Transverse colon (tissue), 4 donors: ENCODE measurements at regions not wholly inside any gene's neighbourhood (a gene's known extent, or its start where the extent isn't known, plus 50 kb on each side); places are given as distances from the start of the nearest gene placed in this dataset.
"Not testable (repeated sequence)": the region's sequence is repeated elsewhere in the genome, so short reads cannot be mapped to it uniquely, and the experiment has no call there.

Source experiments
- DNase-seq: peaks from one replicate; pipeline ENCODE4 v3.0.0-alpha.2; 2019
- H3K27ac ChIP-seq, 4 donors: fragments of 200-600 bp; sonication (generic); 2 replicates each; pipeline ENCODE4 v1.5.1; 2016 to 2018; ENCODE audit warnings: inconsistent platforms in 4 of 4
- H3K27me3 ChIP-seq: fragments of 200-600 bp; sonication (generic); 2 replicates; pipeline ENCODE4 v1.5.1; 2017; ENCODE audit warnings: inconsistent platforms
- H3K36me3 ChIP-seq, 4 donors: fragments of 200-600 bp; sonication (generic); 2 replicates each; pipeline ENCODE4 v1.5.1; 2017 to 2019; ENCODE audit warnings: inconsistent platforms in 4 of 4
- H3K4me1 ChIP-seq, 4 donors: fragments of 200-600 bp; sonication (generic); 2 replicates each; pipeline ENCODE4 v1.5.1; 2017 to 2020; ENCODE audit warnings: inconsistent platforms in 4 of 4
- H3K4me3 ChIP-seq, 4 donors: fragments of 200-600 bp; sonication (generic); 1 replicate in 1 of 4; 2 replicates in 3 of 4; pipeline versions ENCODE4 v1.5.1 to v1.6.1; 2017 to 2019; ENCODE audit warnings: inconsistent platforms in 4 of 4
- H3K9me3 ChIP-seq, 2 donors: fragments of 200-600 bp; sonication (generic); 2 replicates each; pipeline ENCODE4 v1.5.1; 2017 to 2019; ENCODE audit warnings: inconsistent platforms in 2 of 2
- CTCF ChIP-seq, 5 experiments: fragments of 200-600 bp in 3 of 5; fragments of 450-650 bp in 2 of 5; sonication (generic) in 3 of 5; IDR thresholded peaks; 1 replicate in 2 of 5; 2 replicates in 3 of 5; pipeline ENCODE4 v1.5.1; 2016 to 2017; ENCODE audit warnings: antibody characterized with exemption in 5 of 5, inconsistent platforms in 3 of 5, mild to moderate bottlenecking in 2 of 5, moderate library complexity in 1 of 5
- EP300 ChIP-seq: sonication (generic); formaldehyde crosslinking; IDR thresholded peaks from one replicate; pipeline ENCODE4 v1.6.1; 2017; ENCODE audit warnings: antibody characterized with exemption, low read depth
- POLR2A ChIP-seq: fragments of 450-650 bp; IDR thresholded peaks from one replicate; pipeline ENCODE4 v1.6.1; 2016; ENCODE audit warnings: antibody characterized with exemption, mild to moderate bottlenecking, moderate library complexity
- POLR2AphosphoS5 ChIP-seq, 3 donors: sonication (generic); formaldehyde crosslinking; IDR thresholded peaks; one replicate each; pipeline ENCODE4 v1.6.1; 2016; ENCODE audit warnings: antibody characterized with exemption in 3 of 3
- WGBS, 2 donors: methylation state at CpG; one replicate each; pipeline ENCODE4 v1.1.5; 2018; ENCODE audit warnings: low coverage in 1 of 2; 5-methylcytosine and 5-hydroxymethylcytosine counted together
- in situ Hi-C, 4 donors: fragments of 200-750 bp; cut with MboI; loops; one replicate each; pipeline versions ENCODE4 v1.15.0 to v1.15.1; 2017; ENCODE audit warnings: low sequenced_read_pairs in 3 of 4, low pct_ligation_motif_present in 1 of 4, low pct_unique_long_range_greater_than_20kb in 1 of 4
- intact Hi-C: fragments of 100-400 bp; cut with DNase I; formaldehyde crosslinking; loops from one replicate; pipeline ENCODE4 v1.15.1; 2023; ENCODE audit warnings: low total_unique reads

GRCh38 chr5:154540600-154540999 lies 62.6 kb upstream of the HAND1 start:
- TF ChIP-seq CTCF (IDR thresholded peaks at IDR 0.05) (no peak), POLR2A (no peak), POLR2AphosphoS5 (IDR thresholded peaks at IDR 0.05) (no peak), EP300 (no peak)

GRCh38 chr5:154538492-154538891 lies 60.5 kb upstream of the HAND1 start:
- no peaks in the 10 kb centered on the region for H3K9me3 ChIP-seq
- H3K27ac ChIP-seq: no peak overlapping the region
- no peaks in the 10 kb centered on the region for H3K36me3 ChIP-seq
- TF ChIP-seq CTCF (IDR thresholded peaks at IDR 0.05) (no peak), POLR2A (no peak), POLR2AphosphoS5 (IDR thresholded peaks at IDR 0.05) (no peak), EP300 (no peak)
- no peak overlapping the region for H3K4me3 ChIP-seq
- in situ Hi-C loops: no loop called here
- H3K4me1 ChIP-seq: peaks cover 0 to 11% (median 6%) of the 10 kb centered on the region in 4 donors
- H3K27me3 ChIP-seq: no peaks in the 10 kb centered on the region
- intact Hi-C loops: no loop called here
- DNase-seq: no peak
- 87 to 88% methylated on average over 1 to 6 of the region's 6 CpGs for WGBS, 2 donors

More at GRCh38 chr5:154540600-154540999, 62.6 kb upstream of the HAND1 start:
- Histone ChIP-seq H3K27me3 (peaks cover 3% of the 10 kb centered on the region), H3K27ac (no peak overlapping the region), H3K36me3 (no peaks in the 10 kb centered on the region), H3K9me3 (no peaks in the 10 kb centered on the region), H3K4me3 (no peak overlapping the region), H3K4me1 (peaks cover 0 to 11% (median 6%) of the 10 kb centered on the region in 4 donors)
- no peak for DNase-seq
- in situ Hi-C loops: no loop called here
- WGBS, 2 donors: 60 to 82% methylated on average over 1 of the region's 1 CpG
- intact Hi-C loops: loop anchor here (5.0 kb wide), 1 partner anchor 67 kb away; no protein-coding TSS in a partner anchor

- DNase-seq, H3K9me3 ChIP-seq, H3K27ac ChIP-seq, H3K27me3 ChIP-seq, H3K4me3 ChIP-seq, intact Hi-C loops, in situ Hi-C loops, H3K4me1 ChIP-seq, H3K36me3 ChIP-seq: not testable (repeated sequence)
- WGBS, 2 donors: 94 to 100% methylated on average over 3 to 4 of the region's 4 CpGs
These were observed 58.4 kb upstream of the HAND1 start for GRCh38 chr5:154536439-154536838.

- Histone ChIP-seq H3K27me3 (no peaks in the 10 kb centered on the region), H3K4me1 (no peaks in the 10 kb centered on the region), H3K36me3 (no peaks in the 10 kb centered on the region), H3K27ac (no peak overlapping the region), H3K4me3 (no peak overlapping the region), H3K9me3 (no peaks in the 10 kb centered on the region)
- in situ Hi-C loops (no loop called here), intact Hi-C loops (no loop called here)
- 64 to 69% methylated on average over 2 of the region's 2 CpGs for WGBS, 2 donors
- TF ChIP-seq EP300 (no peak), POLR2AphosphoS5 (IDR thresholded peaks at IDR 0.05) (no peak), CTCF (IDR thresholded peaks at IDR 0.05) (no peak), POLR2A (no peak)
- no peak for DNase-seq
These were observed 57.5 kb upstream of the HAND1 start for GRCh38 chr5:154535535-154535934.

GRCh38 chr5:154534457-154535050 lies 56.5 kb upstream of the HAND1 start:
- Histone ChIP-seq H3K4me3 (no peak overlapping the region), H3K4me1 (no peaks in the 10 kb centered on the region), H3K36me3 (no peaks in the 10 kb centered on the region), H3K27ac (no peak overlapping the region), H3K27me3 (no peaks in the 10 kb centered on the region), H3K9me3 (no peaks in the 10 kb centered on the region)
- TF ChIP-seq POLR2A (no peak), POLR2AphosphoS5 (IDR thresholded peaks at IDR 0.05) (no peak), EP300 (no peak)
- no peak for DNase-seq
- WGBS, 2 donors: 59 to 84% methylated on average over 7 to 11 of the region's 12 CpGs
- in situ Hi-C loops (no loop called here), intact Hi-C loops (no loop called here)
